GM19239 (cell line): ENCODE measurements at regions not wholly inside any gene's neighbourhood (a gene's known extent, or its start where the extent isn't known, plus 50 kb on each side); places are given as distances from the start of the nearest gene placed in this dataset.

Source experiments
- DNase-seq: peaks from one replicate; pipeline ENCODE4 v3.0.0; 2011; ENCODE audit warnings: low spot score; ENCODE audit not compliant: insufficient read length
- FAIRE-seq: peaks from 2 replicates; lab custom pipeline; 2011; peaks lifted over from hg19 to GRCh38; lab: Jason Lieb, UNC

DNA sequence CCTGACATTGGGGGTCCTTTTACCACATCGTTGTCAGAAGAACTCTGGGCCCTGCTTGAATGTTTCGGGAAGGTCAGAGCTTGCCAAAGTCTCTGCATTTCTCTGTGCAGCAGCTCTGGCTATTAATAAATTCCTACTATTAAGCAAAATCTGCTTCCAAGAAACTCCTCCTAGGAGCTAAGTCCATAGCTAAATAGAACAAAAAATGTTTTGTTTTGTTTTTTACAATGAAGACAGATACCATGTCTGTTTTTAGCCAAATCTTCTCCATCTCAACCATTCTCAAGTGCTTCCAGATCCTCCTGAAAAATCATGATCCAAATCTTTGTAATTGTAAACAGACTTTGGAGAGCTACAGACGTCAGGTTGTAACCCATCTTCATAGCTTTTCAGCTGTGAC, 161.6 kb downstream of the SPATA18 start:
- no peak for DNase-seq
- no peak for FAIRE-seq

DNA sequence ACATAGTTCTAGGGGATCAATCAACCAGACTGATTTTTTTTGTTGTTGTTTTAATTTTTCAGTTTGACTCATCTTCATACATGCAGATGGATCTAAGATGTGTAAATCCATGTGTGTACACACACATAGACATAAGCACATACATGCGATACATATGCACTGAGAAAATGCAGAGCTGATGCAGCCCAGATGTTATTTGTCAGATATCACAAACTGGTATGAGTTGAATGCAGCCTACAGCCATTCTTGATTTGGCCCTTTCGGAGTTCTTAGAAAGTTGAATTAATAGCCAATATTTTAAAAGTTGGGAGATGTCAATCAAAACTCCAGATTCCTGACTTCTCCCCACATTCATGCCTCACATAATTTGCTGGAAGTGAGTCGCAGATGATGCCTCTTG, 180.4 kb downstream of the SPATA18 start:
- no peak for FAIRE-seq
- DNase-seq: no peak

DNA sequence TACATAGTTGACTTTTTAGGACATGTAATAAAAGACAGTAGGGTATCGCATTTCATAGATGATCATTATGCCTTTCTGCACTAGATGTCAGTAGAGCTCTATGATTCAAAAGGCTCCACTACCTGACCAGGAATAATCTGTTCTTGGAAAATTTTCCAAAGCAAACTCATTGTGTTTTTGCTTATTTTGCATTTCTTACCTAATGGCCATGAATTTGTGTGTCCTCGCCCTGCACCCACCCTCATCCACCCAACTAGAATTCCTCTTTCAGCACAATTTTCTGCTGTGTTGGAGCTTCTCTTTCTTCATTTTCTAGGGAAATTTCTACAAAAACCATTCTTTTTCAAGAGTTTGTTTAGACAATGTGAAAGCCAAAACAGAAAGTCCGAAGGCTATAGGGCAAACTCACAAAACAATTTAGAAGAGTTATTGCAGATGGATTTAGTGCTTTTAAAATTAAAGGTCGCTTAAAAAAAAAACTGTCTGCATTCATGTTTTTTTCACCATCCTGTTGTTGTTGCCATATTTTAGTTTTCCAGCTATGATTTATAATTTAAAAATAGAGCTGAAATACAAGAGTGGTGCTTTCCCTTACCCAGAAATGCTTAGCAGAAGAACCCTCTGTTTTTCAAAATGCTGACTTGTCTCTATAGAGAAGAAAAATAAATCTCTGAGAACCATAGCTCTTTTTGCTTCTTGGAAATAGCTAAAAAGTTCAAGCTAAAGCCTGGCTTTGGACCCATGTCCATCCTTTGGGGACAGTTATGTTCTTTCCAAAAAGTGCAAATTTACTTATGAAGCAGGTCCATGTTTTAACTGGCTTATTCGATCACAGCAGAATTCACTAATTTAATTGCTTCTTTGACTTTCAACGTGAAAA, 183.7 kb downstream of the SPATA18 start:
- FAIRE-seq (no peak), DNase-seq (no peak)

DNA sequence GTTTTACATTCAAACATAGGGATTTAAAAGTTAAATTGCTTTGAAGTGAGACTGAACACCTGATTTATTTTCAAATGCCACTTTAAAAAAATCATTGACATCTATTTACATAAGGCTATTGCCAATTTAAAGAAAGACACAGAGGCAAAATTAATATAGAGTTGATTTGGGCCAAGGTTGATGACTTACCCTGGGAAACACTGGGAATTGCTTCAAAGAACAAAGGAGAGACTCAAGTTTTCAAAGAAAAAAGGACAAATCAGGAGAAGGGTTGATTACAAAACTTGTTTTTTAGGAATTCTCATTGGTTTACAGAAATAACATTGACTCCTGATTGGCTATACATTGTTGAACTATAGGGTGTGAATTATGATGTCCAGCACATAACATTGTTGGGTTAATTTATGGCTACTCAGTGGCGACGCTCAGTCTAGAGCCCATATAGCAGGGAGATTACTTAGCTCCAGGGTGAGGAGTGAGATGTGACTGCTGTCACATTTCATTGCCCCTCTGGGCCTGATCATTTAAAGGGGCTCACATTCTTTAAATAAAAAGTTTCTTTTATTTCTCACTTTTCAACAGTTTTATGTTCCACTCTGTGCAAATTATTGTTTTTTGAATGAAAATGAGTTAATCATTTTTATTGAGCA, 184.6 kb downstream of the SPATA18 start:
- no peak for DNase-seq
- FAIRE-seq: no peak

DNA sequence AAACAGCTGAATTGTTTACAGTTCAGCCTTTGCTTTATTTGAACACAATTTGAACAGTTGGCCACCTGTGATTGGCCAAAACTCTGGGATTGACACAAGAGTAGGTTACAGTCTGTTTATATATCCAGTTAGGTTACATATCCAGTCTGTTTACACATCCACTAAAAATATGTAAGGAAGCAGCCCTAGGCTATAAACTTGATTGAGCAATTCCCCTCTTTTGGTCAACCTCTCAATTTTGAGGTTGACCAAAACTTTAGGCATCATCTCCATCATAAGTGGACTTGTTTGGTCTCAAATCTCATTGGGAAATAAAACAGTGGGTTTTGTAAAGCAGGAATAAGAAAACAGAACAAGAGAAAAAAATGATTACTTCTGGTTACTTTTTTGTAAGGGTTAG, 190.8 kb downstream of the SPATA18 start:
- FAIRE-seq (no peak), DNase-seq (no peak)

GRCh38 chr4:52243367-52243766, 192.3 kb downstream of the SPATA18 start:
- DNase-seq (no peak), FAIRE-seq (no peak)

DNA sequence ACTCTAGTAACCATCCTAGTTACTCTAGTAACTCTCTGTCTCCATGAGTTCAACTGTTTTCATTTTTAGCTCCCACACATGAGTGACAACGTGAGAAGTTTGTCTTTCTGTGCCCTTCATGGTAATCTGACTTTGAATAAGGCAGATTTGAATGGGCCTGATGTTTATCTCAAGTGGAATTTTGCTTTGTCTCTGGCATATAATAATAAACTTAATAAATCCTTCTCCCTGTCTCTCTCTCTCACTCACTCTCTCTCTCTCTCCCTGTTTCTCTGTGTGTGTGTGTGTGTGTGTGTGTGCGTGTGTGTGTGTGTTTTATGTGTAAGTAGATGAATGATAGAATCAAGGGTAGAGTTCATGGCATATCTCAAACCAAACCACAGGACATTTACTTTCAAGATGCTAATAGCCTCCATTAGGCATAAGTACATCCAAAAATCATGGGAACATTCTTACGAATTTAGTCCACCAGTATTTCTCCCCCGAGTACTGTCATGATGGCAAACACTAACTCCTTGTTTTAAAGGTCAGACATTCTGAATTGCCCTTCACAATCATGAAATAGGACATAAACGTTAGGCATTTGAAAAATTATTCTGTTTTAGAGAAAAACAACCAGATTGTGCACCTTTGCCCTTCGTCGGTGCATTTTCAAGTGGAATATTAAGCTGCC, 193.1 kb downstream of the SPATA18 start:
- FAIRE-seq: no peak
- DNase-seq: no peak

DNA sequence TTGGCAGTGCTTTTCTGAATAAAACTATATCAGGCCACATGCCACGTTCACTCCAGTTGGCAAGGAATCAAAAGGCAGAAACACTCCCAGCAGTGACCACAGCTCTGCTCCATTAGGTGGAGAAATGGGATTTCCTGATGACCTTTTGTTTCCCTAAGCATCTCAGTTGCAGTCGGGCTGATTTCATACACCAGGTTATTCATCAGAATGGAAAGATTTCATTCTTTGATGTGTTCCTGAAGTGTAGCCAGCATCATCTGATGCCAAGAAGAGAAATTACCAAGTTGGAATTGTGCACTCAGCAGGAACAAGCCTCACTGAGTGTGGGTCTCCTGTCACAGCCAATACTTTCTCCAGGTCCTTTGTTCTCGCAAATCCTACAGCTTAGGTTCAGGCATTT, 193.7 kb downstream of the SPATA18 start:
- DNase-seq (no peak), FAIRE-seq (no peak)

DNA sequence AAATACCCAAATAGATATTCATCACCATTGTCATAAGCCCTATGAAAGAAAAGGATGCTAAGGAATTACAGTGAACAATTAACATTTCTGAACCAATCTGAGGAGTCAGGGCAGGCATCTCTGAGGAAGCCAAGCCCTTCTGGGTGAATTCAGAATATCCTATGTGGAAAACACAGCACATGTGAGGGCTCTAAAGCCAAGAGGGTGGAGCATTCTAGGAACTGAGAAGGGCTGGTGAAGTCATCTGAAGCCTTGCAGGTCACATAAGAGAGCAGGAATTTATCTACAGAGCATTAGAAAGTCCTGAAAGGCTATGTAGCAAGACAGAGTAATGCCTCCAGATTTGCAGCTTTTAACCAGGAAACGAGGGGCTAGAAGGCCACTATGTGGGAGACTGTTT, 195.7 kb downstream of the SPATA18 start:
- no peak for FAIRE-seq
- DNase-seq: no peak

- DNase-seq: no peak
Measured at GRCh38 chr4:52247941-52248340, 196.8 kb downstream of the SPATA18 start.

DNA sequence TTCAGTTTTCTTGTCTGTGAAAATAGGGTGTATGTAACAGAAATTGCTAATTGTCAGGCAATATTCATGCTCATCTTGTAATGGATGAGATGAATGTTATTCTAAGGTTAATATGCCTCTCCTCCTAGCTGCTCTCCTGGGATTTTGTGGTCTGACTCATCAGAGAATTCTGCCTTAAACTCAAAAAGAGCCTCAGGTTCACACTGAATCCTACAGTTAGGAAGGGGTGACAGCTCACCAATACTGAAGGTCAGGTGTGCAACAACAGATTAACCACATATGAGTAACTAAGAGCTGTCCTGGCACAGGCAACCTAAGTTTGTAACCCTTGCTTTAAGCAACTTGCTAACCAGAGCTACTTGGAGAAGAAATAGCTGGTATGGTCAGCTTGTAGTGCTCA, 197.7 kb downstream of the SPATA18 start:
- DNase-seq (no peak), FAIRE-seq (no peak)

More at GRCh38 chr4:52247941-52248340, 196.8 kb downstream of the SPATA18 start:
- FAIRE-seq: no peak

DNA sequence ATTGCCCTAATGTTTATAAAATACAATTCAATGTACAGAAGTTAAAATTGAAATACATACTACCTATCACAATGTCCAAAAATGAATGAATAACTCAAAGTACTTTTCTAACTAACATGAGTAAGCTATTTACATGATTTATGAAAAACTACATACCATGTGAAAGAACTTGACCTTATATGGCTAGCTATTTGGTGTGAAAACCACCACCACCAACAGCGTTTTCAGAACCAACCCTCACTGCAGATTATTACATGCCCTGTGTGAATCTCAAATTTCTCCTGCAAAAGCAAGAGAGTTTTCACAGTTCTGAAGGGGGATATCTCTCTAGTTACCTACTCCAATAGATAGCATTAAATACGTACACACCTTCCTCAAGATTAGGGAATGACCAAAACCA, 198.5 kb downstream of the SPATA18 start:
- FAIRE-seq (no peak), DNase-seq (no peak)

DNA sequence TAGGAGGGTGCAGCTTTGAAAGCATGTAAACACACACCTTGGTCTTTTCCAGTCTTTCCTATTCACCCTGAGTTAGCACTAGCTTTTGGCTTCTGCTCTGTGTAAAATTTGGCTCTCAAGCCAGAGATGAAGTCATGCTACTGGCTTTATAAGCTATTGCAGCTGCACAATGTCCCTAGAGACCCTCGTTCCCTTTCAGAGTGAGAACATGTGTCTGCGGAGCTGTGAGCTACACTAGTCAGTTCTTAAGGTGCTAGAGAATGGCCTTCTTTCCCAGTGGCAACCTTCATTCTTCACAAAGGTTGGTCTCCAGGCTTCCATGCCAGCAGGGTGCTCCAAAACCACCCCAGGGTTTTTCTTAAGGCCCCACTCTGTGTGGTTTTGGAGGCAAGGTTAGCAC, 199.1 kb downstream of the SPATA18 start:
- FAIRE-seq (no peak), DNase-seq (no peak)

- DNase-seq: no peak
- FAIRE-seq: no peak
Measured at GRCh38 chr4:52251864-52252263, 200.8 kb downstream of the SPATA18 start.

DNA sequence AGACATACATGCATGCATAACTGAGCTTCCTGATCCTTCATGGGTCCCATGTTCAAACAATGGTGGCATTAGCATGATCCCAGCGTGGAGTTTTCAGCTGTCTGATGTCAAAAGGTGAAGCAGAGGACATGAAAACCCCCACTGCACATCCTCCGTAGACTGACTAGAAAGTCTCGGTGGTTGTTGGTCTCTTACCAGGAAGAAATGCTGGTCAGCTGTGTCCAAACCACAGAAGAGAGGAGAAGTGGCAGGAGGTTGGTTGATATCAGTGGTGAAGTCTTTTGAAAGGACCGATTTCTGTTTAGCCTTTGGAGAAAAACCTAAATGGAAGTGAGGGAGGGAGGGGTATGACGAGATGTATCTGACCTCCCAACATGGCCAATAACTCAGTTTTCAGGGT, 201.9 kb downstream of the SPATA18 start:
- no peak for FAIRE-seq
- no peak for DNase-seq

- DNase-seq: no peak
- FAIRE-seq: no peak
Measured at GRCh38 chr4:52256522-52256921, 205.4 kb downstream of the SPATA18 start.

DNA sequence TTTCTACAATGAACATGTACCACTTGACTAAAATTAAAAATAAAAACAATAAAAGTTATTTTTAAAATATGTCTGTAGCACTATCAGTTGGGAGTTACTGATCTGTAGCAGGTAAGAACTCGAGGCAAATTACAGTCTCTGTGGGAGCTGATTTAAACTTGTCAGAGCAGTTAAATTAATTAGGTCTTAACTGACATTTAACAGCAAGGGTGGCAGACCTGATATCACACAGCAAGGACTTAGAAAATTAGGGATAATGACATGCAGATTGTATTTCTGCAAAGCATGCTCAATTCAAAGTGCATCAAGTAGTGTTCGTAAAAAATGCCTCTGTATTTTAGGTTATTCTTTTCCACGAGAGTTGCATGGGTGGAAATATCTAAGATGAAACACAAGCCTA, 208.9 kb downstream of the SPATA18 start:
- no peak for DNase-seq

DNA sequence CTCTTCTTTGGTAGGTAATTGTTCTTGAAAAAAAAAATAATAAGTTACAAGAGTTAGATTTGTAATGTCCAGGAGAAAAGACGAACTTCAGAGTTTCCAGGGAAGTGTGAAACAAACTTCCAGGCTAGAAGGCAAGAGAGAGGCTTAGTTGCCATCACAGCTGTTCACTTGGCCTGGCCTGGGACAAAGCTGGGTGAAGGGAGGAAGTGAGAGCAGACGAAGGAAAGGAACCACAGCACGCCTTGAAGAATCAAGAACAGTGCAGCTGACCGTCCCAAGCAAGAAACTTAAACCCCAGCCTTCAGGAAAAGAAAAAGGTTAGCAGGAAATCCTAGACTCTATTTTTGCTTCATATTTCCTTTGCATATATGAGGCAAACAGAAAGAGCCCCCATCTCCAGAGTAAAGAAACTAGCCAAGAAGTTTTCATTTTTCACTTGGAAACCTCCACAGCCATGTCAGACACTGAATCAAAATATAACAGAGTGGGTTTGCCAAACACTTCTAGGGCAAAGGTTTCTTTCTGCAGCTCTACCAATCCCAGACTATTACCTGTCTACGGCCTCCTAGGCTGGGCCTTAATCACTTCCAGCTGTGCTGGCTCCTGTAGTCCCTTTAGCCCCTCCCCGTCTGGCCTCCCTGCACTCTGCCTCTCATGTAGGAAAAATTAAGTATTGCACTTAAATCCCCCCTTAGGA, 209.6 kb downstream of the SPATA18 start:
- DNase-seq (no peak), FAIRE-seq (peak; percentile 63)

More for the DNA sequence above, 208.9 kb downstream of the SPATA18 start:
- FAIRE-seq: no peak

- FAIRE-seq: no peak
Measured at GRCh38 chr4:52263607-52264006, 212.5 kb downstream of the SPATA18 start.

DNA sequence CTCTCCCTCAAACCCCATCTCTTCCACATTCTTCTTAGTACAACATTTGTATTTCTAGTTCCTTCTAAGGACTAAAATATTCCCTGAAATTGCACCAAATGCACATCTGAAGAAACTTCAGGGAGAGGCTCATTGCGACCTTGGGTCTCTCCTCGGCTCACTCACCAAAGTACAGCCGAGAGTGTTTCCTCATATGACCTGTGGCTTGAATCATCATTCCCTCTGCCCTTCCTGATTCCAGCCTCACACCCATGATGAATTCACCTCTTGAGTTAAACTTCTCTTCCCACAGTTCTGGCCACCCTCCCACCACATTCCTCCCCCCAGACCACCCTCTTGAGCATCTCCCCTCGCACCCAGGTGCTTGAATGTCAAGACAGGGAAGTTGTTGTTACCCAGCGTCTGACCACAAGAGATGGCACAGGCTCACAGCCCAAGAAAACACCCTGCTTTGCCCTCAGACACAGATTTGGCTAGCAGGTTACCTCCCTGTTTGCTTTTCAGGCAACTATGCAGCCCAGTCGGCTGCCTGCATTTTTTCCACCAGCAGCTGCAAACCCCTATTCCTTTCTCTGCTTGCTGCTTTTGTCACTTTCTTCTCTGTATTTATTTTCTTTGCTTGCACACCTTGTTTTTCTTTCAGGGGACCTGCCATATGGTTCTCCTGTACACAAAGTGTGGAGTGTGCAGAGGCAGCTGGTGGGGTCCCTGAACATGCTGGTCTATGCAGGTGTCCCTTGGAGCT, 214.8 kb downstream of the SPATA18 start:
- DNase-seq (no peak), FAIRE-seq (no peak)

More at GRCh38 chr4:52263607-52264006, 212.5 kb downstream of the SPATA18 start:
- DNase-seq: no peak
